ENCODE measurements at regions not wholly inside any gene's neighbourhood (a gene's known extent, or its start where the extent isn't known, plus 50 kb on each side); places are given as distances from the start of the nearest gene placed in this dataset.

DNA sequence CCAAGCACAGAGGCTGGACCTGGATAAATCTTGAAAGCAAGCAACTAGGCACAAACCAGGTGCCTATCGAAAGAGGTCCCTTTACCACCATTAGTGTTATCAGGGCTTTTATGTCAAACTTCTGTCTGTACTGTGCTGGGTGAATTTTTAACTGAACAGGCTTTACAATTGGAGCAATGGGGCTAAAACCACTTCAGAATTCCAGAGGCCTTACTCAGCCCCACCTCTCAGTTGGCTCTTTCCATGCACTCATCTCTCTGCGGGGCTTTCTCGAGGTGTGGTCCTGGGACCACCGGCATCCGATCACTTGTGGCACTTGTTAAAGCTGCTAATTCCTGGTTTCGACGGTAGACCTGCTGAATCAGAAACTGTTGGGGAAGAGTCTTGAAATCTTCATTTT is 232.5 kb downstream of the SOX4 start:
- no peak for DNase-seq (ENCODE audit: extremely low spot score)
- ChIA-PET CTCF (interaction anchor here (1.1 kb wide), 1 partner anchor 17 kb away, joined by 3 read pairs; no protein-coding TSS in a partner anchor), POLR2A (no interaction called here)
- TF ChIP-seq, protein P1, sequence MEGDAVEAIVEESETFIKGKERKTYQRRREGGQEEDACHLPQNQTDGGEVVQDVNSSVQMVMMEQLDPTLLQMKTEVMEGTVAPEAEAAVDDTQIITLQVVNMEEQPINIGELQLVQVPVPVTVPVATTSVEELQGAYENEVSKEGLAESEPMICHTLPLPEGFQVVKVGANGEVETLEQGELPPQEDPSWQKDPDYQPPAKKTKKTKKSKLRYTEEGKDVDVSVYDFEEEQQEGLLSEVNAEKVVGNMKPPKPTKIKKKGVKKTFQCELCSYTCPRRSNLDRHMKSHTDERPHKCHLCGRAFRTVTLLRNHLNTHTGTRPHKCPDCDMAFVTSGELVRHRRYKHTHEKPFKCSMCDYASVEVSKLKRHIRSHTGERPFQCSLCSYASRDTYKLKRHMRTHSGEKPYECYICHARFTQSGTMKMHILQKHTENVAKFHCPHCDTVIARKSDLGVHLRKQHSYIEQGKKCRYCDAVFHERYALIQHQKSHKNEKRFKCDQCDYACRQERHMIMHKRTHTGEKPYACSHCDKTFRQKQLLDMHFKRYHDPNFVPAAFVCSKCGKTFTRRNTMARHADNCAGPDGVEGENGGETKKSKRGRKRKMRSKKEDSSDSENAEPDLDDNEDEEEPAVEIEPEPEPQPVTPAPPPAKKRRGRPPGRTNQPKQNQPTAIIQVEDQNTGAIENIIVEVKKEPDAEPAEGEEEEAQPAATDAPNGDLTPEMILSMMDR (IDR thresholded peaks at IDR 0.05; ENCODE audit: control extremely low read depth, extremely low read depth, low read depth, missing control alignments), result no peak

DNA sequence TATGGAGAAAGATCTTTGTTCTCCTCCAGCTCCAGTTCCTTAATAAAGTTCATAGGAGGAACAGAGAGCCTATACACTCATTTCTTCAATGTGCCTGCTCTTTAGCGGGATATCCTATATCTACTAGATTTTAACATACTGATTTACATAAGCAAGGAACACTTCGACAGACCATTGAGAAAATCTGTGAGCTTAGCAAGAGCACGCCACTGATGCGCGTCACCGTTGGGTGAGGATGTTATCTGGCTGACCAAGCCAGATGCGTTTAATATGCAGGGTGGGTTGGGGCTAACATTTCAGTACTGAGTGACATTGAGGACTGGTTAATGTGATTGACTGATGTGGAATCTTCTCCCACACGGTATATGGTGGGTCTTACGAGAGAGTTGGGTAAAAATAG is 233.4 kb downstream of the SOX4 start:
- TF ChIP-seq, protein P1 (IDR thresholded peaks at IDR 0.05; ENCODE audit: control extremely low read depth, extremely low read depth, low read depth, missing control alignments), result no peak
- DNase-seq (ENCODE audit: extremely low spot score), result no peak
- POLR2A ChIA-PET, result no interaction called here
- CTCF ChIA-PET, result interaction anchor here (1.1 to 1.2 kb wide), 2 partner anchors 21 to 32 kb away, joined by 3 to 4 read pairs; no protein-coding TSS in a partner anchor

DNA sequence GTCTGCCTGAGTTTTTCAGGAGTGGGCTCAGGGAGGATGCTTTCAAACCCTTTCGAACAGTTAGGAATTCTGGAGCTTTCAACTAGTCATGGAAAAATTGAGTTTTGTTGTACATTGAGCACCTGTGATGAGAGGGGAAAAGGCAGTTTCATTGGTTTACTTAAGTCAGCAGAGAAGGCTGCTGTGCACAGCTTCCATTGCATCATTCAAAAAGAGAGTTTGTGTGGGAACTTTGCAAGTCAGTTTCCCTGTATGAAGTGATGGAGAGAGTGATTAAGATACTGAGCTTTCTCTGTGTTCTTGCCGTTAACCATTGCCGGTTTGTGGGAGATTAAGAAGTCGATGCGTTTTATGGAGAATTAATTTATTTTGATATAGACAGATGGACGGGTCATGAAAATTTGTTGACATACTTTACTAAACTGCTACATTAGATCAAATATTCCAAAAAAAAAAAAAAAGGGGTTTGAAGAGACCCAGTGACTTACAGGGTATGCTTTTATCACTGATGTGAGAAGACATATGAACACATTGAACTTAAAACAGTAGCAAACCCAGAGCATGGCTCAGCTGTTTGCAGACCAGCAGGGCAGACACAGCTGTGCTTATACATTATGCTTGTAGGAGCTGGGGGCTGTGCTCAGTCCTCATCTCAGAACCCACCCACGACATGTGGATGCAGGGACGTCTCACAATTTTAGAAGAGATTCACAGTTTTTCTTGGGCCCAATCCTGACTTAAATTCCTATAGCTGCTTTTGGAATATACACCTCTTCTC is 234.1 kb downstream of the SOX4 start:
- TF ChIP-seq, protein P1 (IDR thresholded peaks at IDR 0.05; ENCODE audit: control extremely low read depth, extremely low read depth, low read depth, missing control alignments), result no peak
- POLR2A ChIA-PET, result no interaction called here
- CTCF ChIA-PET, result interaction anchor here (1.1 to 2.2 kb wide), 3 partner anchors 9 to 31 kb away, joined by 3 to 5 read pairs (median 4); no protein-coding TSS in a partner anchor
- DNase-seq (ENCODE audit: extremely low spot score), result no peak

DNA sequence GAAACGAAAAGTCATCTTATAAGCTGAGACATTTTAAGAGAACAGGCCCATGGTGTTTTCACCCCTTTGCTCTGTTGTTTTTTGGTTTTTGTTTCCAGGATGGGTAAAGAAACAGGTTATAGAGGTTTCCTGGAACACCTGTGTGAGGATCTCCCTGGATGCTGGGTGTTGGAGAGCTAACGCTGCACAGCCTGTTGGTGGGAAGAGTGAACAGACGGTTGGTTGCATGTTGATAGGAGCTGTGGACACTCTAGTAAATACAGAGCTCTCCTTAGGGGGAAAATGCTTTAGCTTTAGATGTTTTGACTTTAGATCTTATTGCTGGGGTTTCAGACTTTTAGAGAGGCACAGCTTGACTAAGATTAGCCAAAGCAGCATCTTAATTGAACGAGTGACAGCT is 235.2 kb downstream of the SOX4 start:
- CTCF ChIA-PET, result interaction anchor here (2.2 kb wide), 1 partner anchor 10 kb away, joined by 5 read pairs; no protein-coding TSS in a partner anchor
- TF ChIP-seq, protein P1 (IDR thresholded peaks at IDR 0.05; ENCODE audit: control extremely low read depth, extremely low read depth, low read depth, missing control alignments), result no peak
- DNase-seq (ENCODE audit: extremely low spot score), result no peak
- POLR2A ChIA-PET, result no interaction called here

DNA sequence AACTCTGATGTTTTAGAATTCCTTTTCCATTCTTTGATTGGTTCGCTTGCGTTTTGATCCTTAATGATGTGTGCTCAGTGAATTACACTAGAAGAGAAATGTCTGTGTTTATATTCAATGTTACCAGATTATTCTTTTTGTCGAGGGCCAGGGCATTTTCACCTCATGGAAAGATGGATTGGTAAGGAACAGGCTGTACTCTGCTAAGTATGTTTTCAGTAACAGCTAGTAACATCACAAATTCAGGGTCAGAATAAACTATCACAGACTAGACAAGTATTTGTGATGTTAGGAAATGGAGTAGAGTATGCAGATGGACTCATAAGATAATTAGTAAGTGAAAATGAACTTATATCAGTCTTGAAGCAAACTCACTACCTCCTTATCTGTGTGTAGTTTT is 235.6 kb downstream of the SOX4 start:
- no peak for DNase-seq (ENCODE audit: extremely low spot score)
- CTCF ChIA-PET, result interaction anchor here (2.2 kb wide), 1 partner anchor 10 kb away, joined by 5 read pairs; no protein-coding TSS in a partner anchor

DNA sequence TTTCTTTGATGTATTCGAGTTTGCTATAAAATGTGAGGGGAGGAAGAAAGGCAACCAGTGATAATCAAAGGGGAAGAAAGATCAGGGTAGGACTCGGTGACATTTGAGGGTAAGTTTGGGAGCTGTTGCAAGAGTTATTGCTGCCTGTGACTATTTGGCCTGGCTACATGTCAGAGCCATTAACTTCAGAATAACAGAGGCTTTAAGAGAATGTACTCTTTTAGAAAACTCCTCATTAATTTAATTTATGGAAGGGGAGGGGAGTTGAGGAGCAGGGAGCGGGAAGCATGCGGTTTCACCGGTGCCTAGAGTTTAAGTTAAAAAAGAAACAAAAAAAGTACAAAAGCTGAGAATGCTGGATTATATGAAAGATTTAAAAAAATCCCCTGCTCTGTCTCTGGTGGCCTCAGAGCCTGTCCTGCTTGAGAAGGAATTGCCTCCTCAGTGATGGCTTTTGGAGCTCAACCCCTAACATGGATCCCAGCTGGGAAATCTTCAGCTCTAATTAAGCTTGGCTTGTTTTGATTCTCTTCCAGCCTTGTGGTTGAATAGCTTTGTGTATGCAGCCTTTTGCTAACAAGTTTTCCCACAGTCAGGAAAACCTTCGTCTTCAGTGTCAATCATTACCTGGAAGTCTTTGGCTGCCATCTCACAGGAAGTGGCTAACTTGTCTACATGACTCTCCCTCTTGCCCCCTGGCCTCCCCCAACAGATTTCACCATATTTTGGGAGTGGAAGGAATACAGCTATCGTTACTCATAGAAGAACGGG is 238.2 kb downstream of the SOX4 start:
- TF ChIP-seq, protein P1 (IDR thresholded peaks at IDR 0.05; ENCODE audit: control extremely low read depth, extremely low read depth, low read depth, missing control alignments), result no peak
- DNase-seq (ENCODE audit: extremely low spot score), result no peak
- ChIA-PET CTCF (interaction anchor here (1.6 kb wide), 1 partner anchor 16 kb away, joined by 3 read pairs; no protein-coding TSS in a partner anchor), POLR2A (no interaction called here)

More for the DNA sequence above, 235.6 kb downstream of the SOX4 start:
- TF ChIP-seq, protein P1 (IDR thresholded peaks at IDR 0.05; ENCODE audit: control extremely low read depth, extremely low read depth, low read depth, missing control alignments), result no peak
- POLR2A ChIA-PET, result no interaction called here
